ENCODE measurements at regions not wholly inside any gene's neighbourhood (a gene's known extent, or its start where the extent isn't known, plus 50 kb on each side); places are given as distances from the start of the nearest gene placed in this dataset.

DNA sequence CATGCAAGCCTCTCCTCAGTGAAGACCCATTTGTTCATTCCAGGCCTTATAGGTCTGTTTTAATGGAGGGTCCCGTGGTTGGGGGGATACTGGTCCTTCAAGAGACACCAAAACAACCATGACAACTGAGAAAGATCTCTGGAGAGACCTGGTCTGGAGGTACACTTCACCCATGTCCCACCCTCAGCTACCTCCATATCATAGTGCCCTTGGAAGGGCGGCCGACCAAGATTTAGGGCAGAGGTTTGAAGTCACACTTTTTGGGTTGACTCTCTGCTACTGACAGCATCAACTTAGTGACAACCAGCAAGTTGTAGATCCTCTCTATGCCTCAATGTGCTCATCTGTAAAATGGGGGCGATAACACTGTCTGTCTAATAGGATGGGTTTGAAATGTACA, 177.3 kb downstream of the TSHZ3 start:
- Histone ChIP-seq H3K18ac (ENCODE audit: extremely low read depth, low read length) (no peak overlapping the region), H3K27ac (ENCODE audit: low read depth, low read length) (no peak overlapping the region), H3K9ac (replicated peaks in 1 of 4; ENCODE audit: extremely low read depth in 1 of 4, low read depth in 3 of 4, low read length in 3 of 4) (no peak overlapping the region), H4K5ac (ENCODE audit: insufficient read length, low read depth, low read length) (no peak overlapping the region), H2BK20ac (ENCODE audit: low read length) (no peak overlapping the region), H3K79me2 (ENCODE audit: control insufficient read depth in 1 of 2, insufficient read depth in 2 of 2, low read length in 2 of 2) (no peaks in the 10 kb centered on the region), H2AFZ (ENCODE audit: low read length) (no peak overlapping the region), H3K79me1 (ENCODE audit: low read depth, low read length) (no peaks in the 10 kb centered on the region), H4K20me1 (replicated peaks in 1 of 2; ENCODE audit: control insufficient read depth in 1 of 2, insufficient read depth in 2 of 2, low read length in 2 of 2) (no peaks in the 10 kb centered on the region), H3K4ac (replicated peaks; ENCODE audit: insufficient read length, low read depth, low read length) (no peak overlapping the region), H2BK15ac (ENCODE audit: low read length) (no peak overlapping the region), H3K4me3 (ENCODE audit: extremely low read depth in 1 of 4, insufficient read depth in 2 of 4, low read depth in 3 of 4, low read length in 4 of 4) (no peak overlapping the region), H2BK120ac (replicated peaks; ENCODE audit: low read depth, low read length) (no peak overlapping the region), H3K56ac (replicated peaks; ENCODE audit: insufficient read length, low read depth, low read length) (no peak overlapping the region), H4K91ac (replicated peaks; ENCODE audit: insufficient read length, low read length) (no peak overlapping the region), H4K8ac (ENCODE audit: extremely low read depth, insufficient read depth, low read length) (no peak overlapping the region), H3K23me2 (ENCODE audit: low read depth, low read length) (no peaks in the 10 kb centered on the region), H3K14ac (ENCODE audit: insufficient read length) (no peak overlapping the region), H2BK12ac (ENCODE audit: low read depth, low read length) (no peak overlapping the region), H3K4me1 (replicated peaks in 1 of 4; ENCODE audit: control insufficient read depth in 3 of 4, insufficient read depth in 4 of 4, low read length in 3 of 4) (no peaks in the 10 kb centered on the region), H3K23ac (ENCODE audit: insufficient read length) (no peak overlapping the region), H2BK5ac (ENCODE audit: low read depth, low read length) (no peak overlapping the region), H2AK5ac (ENCODE audit: low read depth, low read length) (no peak overlapping the region), H3K9me3 (ENCODE audit: insufficient read depth in 2 of 2, low read depth in 1 of 2, low read length in 1 of 2) (no peaks in the 10 kb centered on the region), H3K4me2 (ENCODE audit: insufficient read depth in 1 of 2, low read depth in 2 of 2, low read length in 2 of 2) (no peak overlapping the region), H3K27me3 (replicated peaks in 1 of 4; ENCODE audit: control insufficient read depth in 3 of 4, extremely low read depth in 1 of 4, insufficient read depth in 3 of 4, low read length in 3 of 4) (no peaks in the 10 kb centered on the region; a peak in 1 of 7 replicates), H3K36me3 (ENCODE audit: control insufficient read depth in 2 of 4, insufficient read depth in 4 of 4, low read length in 3 of 4) (no peaks in the 10 kb centered on the region)
- ChIA-PET CTCF (ENCODE audit: partially characterized antibody) (no interaction called here), POLR2A (ENCODE audit: partially characterized antibody) (no interaction called here)
- WGBS, 2 experiments (ENCODE audit: extremely low coverage in 1 of 2, insufficient coverage in 1 of 2, insufficient read length in 1 of 2, insufficient replicate concordance in 2 of 2, low coverage in 1 of 2, low lambda C conversion rate in 2 of 2, missing lambda C conversion rate in 1 of 2), result 96% methylated on average over 4 of the region's 4 CpGs; no CpG with 5 or more reads in 1 of the 2 experiments
- FAIRE-seq (no peak), DNase-seq (ENCODE audit: low read depth in 1 of 2, low spot score in 2 of 2) (no peak)
- TF ChIP-seq CBX5 (IDR thresholded peaks at IDR 0.05; ENCODE audit: low read depth, low read length), result no peak
- TF ChIP-seq TCF12 (IDR thresholded peaks at IDR 0.05; ENCODE audit: low read depth, low read length), result no peak
- no peak for TF ChIP-seq BRCA1 (IDR thresholded peaks at IDR 0.05; ENCODE audit: low read depth, low read length)
- TF ChIP-seq SIRT6 (IDR thresholded peaks at IDR 0.05; ENCODE audit: low read length), result no peak
- TF ChIP-seq SAP30 (IDR thresholded peaks at IDR 0.05; ENCODE audit: insufficient read depth, insufficient replicate concordance, low read length), result no peak
- TF ChIP-seq POLR2A (IDR thresholded peaks at IDR 0.05; ENCODE audit: control extremely low read depth in 1 of 2, low read depth in 2 of 2, low read length in 2 of 2), result no peak
- no peak for TF ChIP-seq ATF3 (IDR thresholded peaks at IDR 0.05; ENCODE audit: insufficient read depth, low read depth, low read length)
- TF ChIP-seq CBX8 (IDR thresholded peaks at IDR 0.05; ENCODE audit: borderline replicate concordance, low read depth, low read length), result no peak
- no peak for TF ChIP-seq TAF7 (optimal IDR thresholded peaks at IDR 0.05; ENCODE audit: borderline replicate concordance, low read depth, low read length)
- TF ChIP-seq NANOG (IDR thresholded peaks at IDR 0.05; ENCODE audit: insufficient read depth, low read depth, low read length, poor library complexity, severe bottlenecking), result no peak
- TF ChIP-seq KDM5A (IDR thresholded peaks at IDR 0.05; ENCODE audit: low read length), result no peak
- TF ChIP-seq SP2 (IDR thresholded peaks at IDR 0.05; ENCODE audit: low read length), result no peak
- no peak for TF ChIP-seq KDM4A (IDR thresholded peaks at IDR 0.05; ENCODE audit: low read depth, low read length, severe bottlenecking)
